ENCODE measurements at regions not wholly inside any gene's neighbourhood (a gene's known extent, or its start where the extent isn't known, plus 50 kb on each side); places are given as distances from the start of the nearest gene placed in this dataset.

- TF ChIP-seq POLR2A (IDR thresholded peaks at IDR 0.05; ENCODE audit: low read depth, low read length) (no peak), RAD21 (IDR thresholded peaks at IDR 0.05; ENCODE audit: low read length) (no peak), SMC3 (IDR thresholded peaks at IDR 0.05; ENCODE audit: low read depth, low read length) (no peak), MXI1 (IDR thresholded peaks at IDR 0.05; ENCODE audit: borderline replicate concordance, low read depth, low read length) (no peak), CEBPB (IDR thresholded peaks at IDR 0.05; ENCODE audit: low read depth, low read length) (no peak), BHLHE40 (IDR thresholded peaks at IDR 0.05; ENCODE audit: low read depth, low read length) (no peak), CHD1 (IDR thresholded peaks at IDR 0.05; ENCODE audit: low read depth, low read length) (no peak)
- TF ChIP-seq, protein P1, sequence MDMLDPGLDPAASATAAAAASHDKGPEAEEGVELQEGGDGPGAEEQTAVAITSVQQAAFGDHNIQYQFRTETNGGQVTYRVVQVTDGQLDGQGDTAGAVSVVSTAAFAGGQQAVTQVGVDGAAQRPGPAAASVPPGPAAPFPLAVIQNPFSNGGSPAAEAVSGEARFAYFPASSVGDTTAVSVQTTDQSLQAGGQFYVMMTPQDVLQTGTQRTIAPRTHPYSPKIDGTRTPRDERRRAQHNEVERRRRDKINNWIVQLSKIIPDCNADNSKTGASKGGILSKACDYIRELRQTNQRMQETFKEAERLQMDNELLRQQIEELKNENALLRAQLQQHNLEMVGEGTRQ (IDR thresholded peaks at IDR 0.05; ENCODE audit: low read depth, low read length) = no peak
- TF ChIP-seq, protein P2, sequence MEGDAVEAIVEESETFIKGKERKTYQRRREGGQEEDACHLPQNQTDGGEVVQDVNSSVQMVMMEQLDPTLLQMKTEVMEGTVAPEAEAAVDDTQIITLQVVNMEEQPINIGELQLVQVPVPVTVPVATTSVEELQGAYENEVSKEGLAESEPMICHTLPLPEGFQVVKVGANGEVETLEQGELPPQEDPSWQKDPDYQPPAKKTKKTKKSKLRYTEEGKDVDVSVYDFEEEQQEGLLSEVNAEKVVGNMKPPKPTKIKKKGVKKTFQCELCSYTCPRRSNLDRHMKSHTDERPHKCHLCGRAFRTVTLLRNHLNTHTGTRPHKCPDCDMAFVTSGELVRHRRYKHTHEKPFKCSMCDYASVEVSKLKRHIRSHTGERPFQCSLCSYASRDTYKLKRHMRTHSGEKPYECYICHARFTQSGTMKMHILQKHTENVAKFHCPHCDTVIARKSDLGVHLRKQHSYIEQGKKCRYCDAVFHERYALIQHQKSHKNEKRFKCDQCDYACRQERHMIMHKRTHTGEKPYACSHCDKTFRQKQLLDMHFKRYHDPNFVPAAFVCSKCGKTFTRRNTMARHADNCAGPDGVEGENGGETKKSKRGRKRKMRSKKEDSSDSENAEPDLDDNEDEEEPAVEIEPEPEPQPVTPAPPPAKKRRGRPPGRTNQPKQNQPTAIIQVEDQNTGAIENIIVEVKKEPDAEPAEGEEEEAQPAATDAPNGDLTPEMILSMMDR (conservative IDR thresholded peaks at IDR 0.05; ENCODE audit: low read depth, low read length) = no peak
Observed at GRCh38 chr5:109250533-109251329, 159.0 kb downstream of the PJA2 start.

Data from IMR-90 (cell line).